PC-9 (cell line): ENCODE measurements at regions not wholly inside any gene's neighbourhood (a gene's known extent, or its start where the extent isn't known, plus 50 kb on each side); places are given as distances from the start of the nearest gene placed in this dataset.

Experiments used
- BruUV-seq: library from RNA; stranded (reverse); fragments of 400-500 nt; replicated peaks from 2 replicates; lab custom pipeline; 2021; lab: Mats Ljungman, UMichigan
- CTCF ChIA-PET: fragments of 300-600 bp; sonication (Branson Sonifier 250); formaldehyde crosslinking; loops from one replicate; lab custom pipeline; 2022; ENCODE audit warnings: antibody characterized with exemption; lab: Charles Lee
- POLR2A ChIA-PET: fragments of 300-600 bp; sonication (Branson Sonifier 250); formaldehyde crosslinking; loops from one replicate; lab custom pipeline; 2022; ENCODE audit warnings: antibody characterized with exemption; ENCODE audit not compliant: unreplicated experiment; lab: Charles Lee
- DNase-seq, 2 experiments: peaks; one replicate each; pipeline versions ENCODE4 v3.0.0 to v3.0.0-alpha.2; 2015 to 2022; ENCODE audit warnings: mixed read lengths in 1 of 2
- H2AFZ ChIP-seq: fragments of 200-600 bp; sonication (generic); 2 replicates; pipeline ENCODE4 v1.8.1; 2017; ENCODE audit warnings: antibody characterized with exemption
- H3F3A ChIP-seq: fragments of 200-600 bp; sonication (generic); 2 replicates; pipeline ENCODE4 v1.8.1; 2017; ENCODE audit warnings: antibody characterized with exemption, mild to moderate bottlenecking, low read depth; ENCODE audit not compliant: insufficient read depth
- H3K27ac ChIP-seq: fragments of 200-600 bp; sonication (generic); 2 replicates; pipeline ENCODE4 v1.6.1; 2016; ENCODE audit warnings: mixed run types
- H3K27me3 ChIP-seq: fragments of 200-600 bp; sonication (generic); 2 replicates; pipeline ENCODE4 v1.6.1; 2016; ENCODE audit warnings: low read depth, mixed run types; ENCODE audit not compliant: insufficient read depth
- H3K36me3 ChIP-seq: fragments of 200-600 bp; sonication (generic); 2 replicates; pipeline ENCODE4 v1.6.1; 2016; ENCODE audit warnings: low read depth, mixed run types
- H3K4me1 ChIP-seq: fragments of 200-600 bp; sonication (generic); replicated peaks from 2 replicates; pipeline ENCODE4 v1.6.1; 2016; ENCODE audit warnings: mixed run types; ENCODE audit not compliant: insufficient read depth
- H3K4me2 ChIP-seq: fragments of 200-600 bp; sonication (generic); 2 replicates; pipeline ENCODE4 v1.6.1; 2017; ENCODE audit warnings: mixed run types
- H3K4me3 ChIP-seq: fragments of 200-600 bp; sonication (generic); 2 replicates; pipeline ENCODE4 v1.6.1; 2016; ENCODE audit warnings: mixed run types
- H3K79me2 ChIP-seq: fragments of 200-600 bp; sonication (generic); 2 replicates; pipeline ENCODE4 v1.6.1; 2017; ENCODE audit warnings: low read depth, mixed run types
- H3K9me2 ChIP-seq: fragments of 200-600 bp; sonication (generic); 2 replicates; pipeline ENCODE4 v1.8.1; 2017; ENCODE audit warnings: mild to moderate bottlenecking; ENCODE audit not compliant: insufficient read depth
- H3K9me3 ChIP-seq: fragments of 200-600 bp; sonication (generic); 2 replicates; pipeline ENCODE4 v1.8.1; 2016; ENCODE audit warnings: low read depth; ENCODE audit not compliant: insufficient read depth
- H4K20me1 ChIP-seq: fragments of 200-600 bp; sonication (generic); 2 replicates; pipeline ENCODE4 v1.8.1; 2017; ENCODE audit not compliant: insufficient read depth
- CTCF ChIP-seq: fragments of 200-600 bp; sonication (generic); conservative IDR thresholded peaks from 2 replicates; pipeline ENCODE4 v1.6.1; 2017; ENCODE audit warnings: mixed run types, antibody characterized with exemption, mild to moderate bottlenecking, moderate library complexity
- EZH2 ChIP-seq: fragments of 200-600 bp; sonication (generic); IDR thresholded peaks from 2 replicates; pipeline ENCODE4 v1.8.0; 2017; ENCODE audit warnings: antibody characterized with exemption, low read depth
- intact Hi-C: fragments of 100-400 bp; cut with micrococcal nuclease; formaldehyde crosslinking; loops from one replicate; pipeline ENCODE4 v1.10.0; 2022; ENCODE audit not compliant: unreplicated experiment

DNA sequence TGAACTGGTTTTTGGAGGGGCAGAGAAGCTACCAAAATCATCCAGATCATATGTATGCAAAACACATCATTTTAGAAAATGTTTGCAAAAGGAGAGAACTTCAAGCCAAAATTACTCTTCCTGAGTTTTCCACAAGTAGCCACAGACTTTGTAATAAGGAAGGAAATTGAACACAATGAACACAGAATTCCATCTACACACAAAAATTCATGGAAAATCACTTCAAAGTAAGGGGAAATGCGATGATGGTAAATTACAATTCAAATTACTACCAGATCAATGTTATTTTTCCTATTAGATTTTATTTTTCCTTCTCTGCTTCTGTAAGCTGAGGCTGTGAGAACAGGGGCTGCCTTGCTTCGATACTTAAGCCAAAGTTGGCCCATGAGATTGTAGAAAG is 172.1 kb upstream of the ARL4C start:
- peaks cover 19% of the 10 kb centered on the region for H3K4me1 ChIP-seq
- intact Hi-C loops = no loop called here
- no peak overlapping the region for H3K4me3 ChIP-seq
- no TSS peak for BruUV-seq
- TF ChIP-seq CTCF (no peak), EZH2 (no peak)
- H3K9me2 ChIP-seq = no peaks in the 10 kb centered on the region
- peaks cover 14% of the 10 kb centered on the region; the same call in 1 of the 2 replicates for H3K9me3 ChIP-seq
- CTCF ChIA-PET = no interaction called here
- H2AFZ ChIP-seq = no peak overlapping the region
- DNase-seq = no peak
- H3K4me2 ChIP-seq = no peak overlapping the region
- H3F3A ChIP-seq = no peaks in the 10 kb centered on the region
- no peaks in the 10 kb centered on the region for H3K27me3 ChIP-seq
- H3K79me2 ChIP-seq = no peaks in the 10 kb centered on the region
- POLR2A ChIA-PET = interaction anchor here (0.6 kb wide), 2 partner anchors 92 to 812 kb away, joined by 3 to 5 read pairs; no protein-coding TSS in a partner anchor
- H3K27ac ChIP-seq = no peak overlapping the region
- no peaks in the 10 kb centered on the region for H4K20me1 ChIP-seq
- H3K36me3 ChIP-seq = no peaks in the 10 kb centered on the region

DNA sequence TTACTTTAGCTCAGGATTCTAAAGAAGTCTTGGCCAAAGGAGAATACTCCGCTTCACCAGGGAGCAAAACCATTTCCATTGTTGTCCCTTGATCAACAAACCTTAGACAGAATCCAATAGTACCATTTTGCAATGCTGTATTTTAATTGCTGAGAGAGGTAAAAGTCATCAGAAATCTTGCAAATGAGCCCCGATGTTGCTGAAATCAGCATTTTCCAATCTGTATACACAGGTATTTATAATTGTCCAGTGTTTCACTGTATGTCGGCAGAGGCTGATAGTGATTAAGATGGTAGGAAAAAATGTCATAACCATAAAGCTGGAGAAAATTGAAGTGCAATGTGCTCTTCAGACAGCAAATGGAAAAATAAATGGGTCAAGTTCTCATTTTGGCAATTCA is 170.0 kb upstream of the ARL4C start:
- H3K9me2 ChIP-seq = no peaks in the 10 kb centered on the region
- ChIA-PET POLR2A (no interaction called here), CTCF (no interaction called here)
- H3K27ac ChIP-seq = no peak overlapping the region
- BruUV-seq = no TSS peak
- H3K27me3 ChIP-seq = no peaks in the 10 kb centered on the region
- intact Hi-C loops = no loop called here
- H3K9me3 ChIP-seq = peaks cover 7% of the 10 kb centered on the region; the same call in 1 of the 2 replicates
- H4K20me1 ChIP-seq = no peaks in the 10 kb centered on the region
- no peaks in the 10 kb centered on the region for H3F3A ChIP-seq
- TF ChIP-seq CTCF (no peak), EZH2 (no peak)
- DNase-seq = no peak
- H2AFZ ChIP-seq = no peak overlapping the region
- H3K4me2 ChIP-seq = no peak overlapping the region
- H3K4me1 ChIP-seq = peaks cover 15% of the 10 kb centered on the region
- no peaks in the 10 kb centered on the region for H3K36me3 ChIP-seq
- H3K79me2 ChIP-seq = no peaks in the 10 kb centered on the region
- H3K4me3 ChIP-seq = no peak overlapping the region

GRCh38 chr2:234665304-234665703 is 168.4 kb upstream of the ARL4C start:
- POLR2A ChIA-PET = no interaction called here
- Histone ChIP-seq H3K9me2 (no peaks in the 10 kb centered on the region), H3F3A (no peaks in the 10 kb centered on the region), H2AFZ (no peak overlapping the region), H3K4me1 (peaks cover 11% of the 10 kb centered on the region), H3K4me2 (no peak overlapping the region), H3K79me2 (no peaks in the 10 kb centered on the region), H3K27me3 (no peaks in the 10 kb centered on the region), H3K4me3 (no peak overlapping the region), H3K27ac (no peak overlapping the region), H3K36me3 (no peaks in the 10 kb centered on the region), H3K9me3 (peaks cover 7% of the 10 kb centered on the region; the same call in 1 of the 2 replicates), H4K20me1 (no peaks in the 10 kb centered on the region)
- DNase-seq = no peak
- CTCF ChIA-PET = no interaction called here
- BruUV-seq = no TSS peak
- TF ChIP-seq EZH2 (no peak), CTCF (no peak)
- intact Hi-C loops = no loop called here
